Esophagus squamous epithelium (tissue), 4 donors: ENCODE measurements at regions not wholly inside any gene's neighbourhood (a gene's known extent, or its start where the extent isn't known, plus 50 kb on each side); places are given as distances from the start of the nearest gene placed in this dataset.

ENCODE experiments used
- CTCF ChIP-seq, 6 experiments: fragments of 450-650 bp in 4 of 6; fragments of 200-600 bp in 2 of 6; sonication (generic) in 2 of 6; IDR thresholded peaks; one replicate each; pipeline ENCODE4 v1.5.1; 2016 to 2019; ENCODE audit warnings: antibody characterized with exemption in 6 of 6, mild to moderate bottlenecking in 4 of 6, moderate library complexity in 4 of 6
- POLR2A ChIP-seq, 4 donors: fragments of 450-650 bp; IDR thresholded peaks; one replicate each; pipeline ENCODE4 v1.6.1; 2017; ENCODE audit warnings: antibody characterized with exemption in 4 of 4, mild to moderate bottlenecking in 4 of 4, moderate library complexity in 3 of 4

DNA sequence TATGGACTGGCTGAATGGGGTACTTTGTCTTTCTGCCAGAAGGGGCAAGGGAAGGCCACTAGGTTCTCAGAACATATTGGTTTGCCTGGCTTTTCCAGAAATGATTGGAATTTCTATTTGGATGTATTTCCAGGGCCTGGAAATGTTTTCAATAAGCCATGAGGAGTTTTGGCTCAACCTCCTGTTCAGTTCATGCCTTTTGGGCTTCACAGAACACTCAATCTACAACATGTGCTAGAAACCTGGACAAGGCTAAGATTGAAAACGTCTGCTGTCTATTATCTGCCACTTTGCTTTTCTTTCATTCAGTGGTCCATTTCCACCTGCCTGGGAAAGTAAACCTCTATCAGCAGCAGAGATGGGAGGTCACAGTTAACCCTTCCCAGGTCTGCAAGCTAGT lies 793.4 kb downstream of the TENT5A start:
- TF ChIP-seq POLR2A (IDR thresholded peaks at IDR 0.05) (no peak), CTCF (IDR thresholded peaks at IDR 0.05) (no peak)
